22Rv1 (cell line): ENCODE measurements at regions not wholly inside any gene's neighbourhood (a gene's known extent, or its start where the extent isn't known, plus 50 kb on each side); places are given as distances from the start of the nearest gene placed in this dataset.

Experiments used
- CTCF ChIP-seq: fragments of 450-650 bp; IDR thresholded peaks from 2 replicates; pipeline ENCODE4 v1.5.1; 2017; ENCODE audit warnings: mild to moderate bottlenecking
- ZFX ChIP-seq: fragments of 450-650 bp; IDR thresholded peaks from 2 replicates; pipeline ENCODE4 v1.6.1; 2017; ENCODE audit warnings: antibody characterized with exemption, borderline replicate concordance

DNA sequence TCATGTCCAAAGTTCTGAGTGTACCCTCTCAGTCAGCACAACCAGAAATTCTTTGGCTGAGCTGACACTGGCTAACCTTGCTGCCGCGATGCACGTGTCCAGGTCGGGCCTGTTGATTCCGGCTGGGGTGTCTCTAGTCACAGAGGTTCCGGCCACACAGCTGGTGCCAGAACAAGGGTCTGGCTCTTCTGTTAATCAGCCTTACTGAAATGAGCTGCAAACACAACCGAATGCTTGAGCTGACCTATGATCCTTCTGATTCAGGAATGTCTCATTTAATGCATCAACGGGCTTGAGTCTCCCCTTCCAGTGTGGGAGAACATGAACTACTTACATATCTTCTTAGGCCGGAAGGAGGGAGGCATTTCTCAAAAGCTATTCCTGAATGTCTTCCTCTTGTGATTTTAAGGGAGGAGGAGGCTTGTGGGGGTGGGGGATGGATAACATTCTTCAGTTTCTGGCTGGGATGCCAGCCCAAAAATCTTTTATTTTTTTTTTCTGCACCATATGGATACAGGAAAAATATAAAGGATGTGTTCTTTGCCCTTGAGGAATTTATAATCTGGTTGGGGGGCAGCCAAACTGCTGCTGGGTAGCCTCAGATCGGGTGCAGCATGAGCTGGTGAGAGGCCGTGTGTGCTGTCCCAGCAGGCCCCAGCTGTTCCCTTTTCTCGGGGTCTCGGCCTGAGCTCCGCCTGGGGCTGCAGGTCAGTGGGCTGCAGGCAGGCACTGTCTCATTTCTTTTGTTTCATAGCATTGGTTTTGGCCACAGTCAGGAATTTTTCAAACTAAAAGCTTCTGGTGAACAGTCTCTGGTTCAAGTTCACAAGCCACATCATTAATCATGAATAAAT lies 319.1 kb upstream of the TBL1XR1 start:
- TF ChIP-seq CTCF (no peak), ZFX (no peak)
